DND-41 (cell line): ENCODE measurements at regions not wholly inside any gene's neighbourhood (a gene's known extent, or its start where the extent isn't known, plus 50 kb on each side); places are given as distances from the start of the nearest gene placed in this dataset.

ENCODE experiments used
- ATAC-seq: fragments of 200-7000 bp; cut with Tn5 transposase; 3 replicates; pipeline ENCODE4 v1.9.1; 2021; ENCODE audit warnings: low read depth; ENCODE audit not compliant: insufficient read depth
- DNase-seq: peaks from one replicate; pipeline ENCODE4 v3.0.0-alpha.2; 2020
- H2AFZ ChIP-seq: 2 replicates; pipeline ENCODE4 v1.6.0; 2012; ENCODE audit warnings: low read depth, low read length
- H3K27ac ChIP-seq: 2 replicates; pipeline ENCODE4 v1.5.1; 2012; ENCODE audit warnings: low read length, inconsistent platforms
- H3K27me3 ChIP-seq: fragments of 200-600 bp; sonication (generic); 2 replicates; pipeline ENCODE4 v1.6.0; 2012; ENCODE audit warnings: low read length, mild to moderate bottlenecking, inconsistent platforms; ENCODE audit not compliant: insufficient read depth, poor library complexity
- H3K36me3 ChIP-seq: 2 replicates; pipeline ENCODE4 v1.5.1; 2012; ENCODE audit warnings: low read length, inconsistent platforms; ENCODE audit not compliant: insufficient read depth
- H3K4me1 ChIP-seq: 2 replicates; pipeline ENCODE4 v1.5.1; 2012; ENCODE audit warnings: mild to moderate bottlenecking, low read length; ENCODE audit not compliant: insufficient read depth
- H3K4me2 ChIP-seq: 2 replicates; pipeline ENCODE4 v1.6.0; 2012; ENCODE audit warnings: mild to moderate bottlenecking, moderate library complexity, low read length, inconsistent platforms; ENCODE audit not compliant: insufficient read depth
- H3K4me3 ChIP-seq, 2 experiments: fragments of 200-600 bp in 1 of 2; shearing (Covaris generic) in 1 of 2; 2 replicates each; pipeline ENCODE4 v1.5.1; 2012 to 2016; ENCODE audit warnings: inconsistent platforms in 2 of 2, low read length in 2 of 2, mild to moderate bottlenecking in 2 of 2, low read depth in 1 of 2, moderate library complexity in 1 of 2
- H3K79me2 ChIP-seq: 2 replicates; pipeline ENCODE4 v1.6.0; 2012; ENCODE audit warnings: low read length, inconsistent platforms; ENCODE audit not compliant: insufficient read depth
- H3K9ac ChIP-seq: 2 replicates; pipeline ENCODE4 v1.6.0; 2012; ENCODE audit warnings: low read depth, mild to moderate bottlenecking, inconsistent platforms, low read length, moderate library complexity
- H3K9me3 ChIP-seq: 2 replicates; pipeline ENCODE4 v1.5.1; 2012; ENCODE audit warnings: low read length, moderate library complexity, mild to moderate bottlenecking, inconsistent platforms; ENCODE audit not compliant: insufficient read depth, severe bottlenecking
- H4K20me1 ChIP-seq: 2 replicates; pipeline ENCODE4 v1.6.0; 2012; ENCODE audit warnings: low read length; ENCODE audit not compliant: insufficient read depth
- CTCF ChIP-seq: IDR thresholded peaks from 2 replicates; pipeline ENCODE4 v1.5.1; 2012; ENCODE audit warnings: borderline replicate concordance, low read length, moderate library complexity, mild to moderate bottlenecking; ENCODE audit not compliant: poor library complexity, severe bottlenecking; ENCODE audit errors: extremely low read depth
- EZH2 ChIP-seq: IDR thresholded peaks from 3 replicates; pipeline ENCODE4 v1.6.1; 2012; ENCODE audit warnings: borderline replicate concordance, low read depth, mild to moderate bottlenecking, moderate library complexity, low read length, inconsistent platforms; ENCODE audit not compliant: severe bottlenecking

- TF ChIP-seq EZH2, result no peak
- no peak for DNase-seq
- Histone ChIP-seq H3K9me3 (peaks cover 3% of the 10 kb centered on the region), H3K27ac (no peak overlapping the region), H2AFZ (no peak overlapping the region), H4K20me1 (no peaks in the 10 kb centered on the region), H3K4me2 (no peak overlapping the region), H3K4me1 (no peaks in the 10 kb centered on the region), H3K79me2 (no peaks in the 10 kb centered on the region), H3K9ac (no peak overlapping the region), H3K36me3 (no peaks in the 10 kb centered on the region), H3K4me3 (no peak overlapping the region), H3K27me3 (no peaks in the 10 kb centered on the region)
- ATAC-seq, result no peak
Observed at GRCh38 chr5:56421246-56422075, 188.3 kb upstream of the ANKRD55 start.

GRCh38 chr5:56420323-56420722, 187.2 kb upstream of the ANKRD55 start:
- no peak overlapping the region for H3K27ac ChIP-seq
- no peaks in the 10 kb centered on the region for H3K36me3 ChIP-seq
- no peaks in the 10 kb centered on the region for H3K79me2 ChIP-seq
- H3K9me3 ChIP-seq, result peaks cover 3% of the 10 kb centered on the region
- no peak overlapping the region for H3K4me3 ChIP-seq
- no peaks in the 10 kb centered on the region for H3K4me1 ChIP-seq
- ATAC-seq (no peak), DNase-seq (no peak)
- H3K27me3 ChIP-seq, result no peaks in the 10 kb centered on the region
- TF ChIP-seq EZH2, result no peak
- H3K9ac ChIP-seq, result no peak overlapping the region
- no peaks in the 10 kb centered on the region for H4K20me1 ChIP-seq
- no peak overlapping the region for H2AFZ ChIP-seq
- no peak overlapping the region for H3K4me2 ChIP-seq

- no peaks in the 10 kb centered on the region for H3K4me1 ChIP-seq
- H3K4me3 ChIP-seq, result no peak overlapping the region
- ATAC-seq (no peak), DNase-seq (no peak)
- H3K36me3 ChIP-seq, result no peaks in the 10 kb centered on the region
- H3K79me2 ChIP-seq, result no peaks in the 10 kb centered on the region
- no peak overlapping the region for H2AFZ ChIP-seq
- H3K27me3 ChIP-seq, result no peaks in the 10 kb centered on the region
- H4K20me1 ChIP-seq, result no peaks in the 10 kb centered on the region
- H3K9ac ChIP-seq, result no peak overlapping the region
- peaks cover 3% of the 10 kb centered on the region for H3K9me3 ChIP-seq
- H3K27ac ChIP-seq, result no peak overlapping the region
- no peak overlapping the region for H3K4me2 ChIP-seq
- TF ChIP-seq CTCF (no peak), EZH2 (no peak)
Observed at GRCh38 chr5:56419667-56420066, 186.5 kb upstream of the ANKRD55 start.

GRCh38 chr5:56415356-56415765, 182.2 kb upstream of the ANKRD55 start:
- no peaks in the 10 kb centered on the region for H3K36me3 ChIP-seq
- no peak overlapping the region for H3K4me3 ChIP-seq
- H4K20me1 ChIP-seq, result no peaks in the 10 kb centered on the region
- no peak for ATAC-seq
- TF ChIP-seq CTCF (no peak), EZH2 (no peak)
- no peak for DNase-seq
- H3K4me2 ChIP-seq, result no peak overlapping the region
- no peaks in the 10 kb centered on the region for H3K79me2 ChIP-seq
- H3K4me1 ChIP-seq, result no peaks in the 10 kb centered on the region
- no peak overlapping the region for H3K9ac ChIP-seq
- peaks cover 3% of the 10 kb centered on the region for H3K9me3 ChIP-seq
- H2AFZ ChIP-seq, result no peak overlapping the region
- H3K27me3 ChIP-seq, result no peaks in the 10 kb centered on the region
- no peak overlapping the region for H3K27ac ChIP-seq
